Glomerular visceral epithelial cell (primary cell): ENCODE measurements at regions not wholly inside any gene's neighbourhood (a gene's known extent, or its start where the extent isn't known, plus 50 kb on each side); places are given as distances from the start of the nearest gene placed in this dataset.
"Not testable (repeated sequence)": the region's sequence is repeated elsewhere in the genome, so short reads cannot be mapped to it uniquely, and the experiment has no call there.

ENCODE experiments used
- DNase-seq: peaks from one replicate; pipeline ENCODE4 v3.0.0-alpha.2; 2016; ENCODE audit errors: extremely low spot score

GRCh38 chr2:66317268-66317890, 117.5 kb upstream of the MEIS1 start:
- no peak for DNase-seq

- DNase-seq, result no peak
Observed at GRCh38 chr2:66306483-66306882, 128.4 kb upstream of the MEIS1 start.

GRCh38 chr2:66305718-66306117, 129.2 kb upstream of the MEIS1 start:
- DNase-seq, result no peak

- DNase-seq, result no peak
Observed at GRCh38 chr2:66303471-66303870, 131.5 kb upstream of the MEIS1 start.

- no peak for DNase-seq
Observed at GRCh38 chr2:66301767-66302140, 133.2 kb upstream of the MEIS1 start.

GRCh38 chr2:66301022-66301766, 133.7 kb upstream of the MEIS1 start:
- no peak for DNase-seq

GRCh38 chr2:66283787-66284186, 151.1 kb upstream of the MEIS1 start:
- DNase-seq, result no peak

GRCh38 chr2:66281980-66282379, 152.9 kb upstream of the MEIS1 start:
- no peak for DNase-seq

GRCh38 chr2:66279024-66279423, 155.9 kb upstream of the MEIS1 start:
- no peak for DNase-seq

GRCh38 chr2:66275984-66276383, 158.9 kb upstream of the MEIS1 start:
- DNase-seq, result no peak

GRCh38 chr2:66273933-66274490, 160.9 kb upstream of the MEIS1 start:
- DNase-seq, result no peak

- no peak for DNase-seq
Observed at GRCh38 chr2:66272751-66273150, 162.2 kb upstream of the MEIS1 start.

- no peak for DNase-seq
Observed at GRCh38 chr2:66271777-66272176, 163.1 kb upstream of the MEIS1 start.

GRCh38 chr2:66270247-66270646, 164.7 kb upstream of the MEIS1 start:
- DNase-seq, result no peak

- DNase-seq, result no peak
Observed at GRCh38 chr2:66269166-66269565, 165.8 kb upstream of the MEIS1 start.

- no peak for DNase-seq
Observed at GRCh38 chr2:66268756-66269155, 166.2 kb upstream of the MEIS1 start.

GRCh38 chr2:66264354-66264753, 170.6 kb upstream of the MEIS1 start:
- no peak for DNase-seq

GRCh38 chr2:66255867-66256266, 179.1 kb upstream of the MEIS1 start:
- DNase-seq, result no peak

GRCh38 chr2:66255136-66255535, 179.8 kb upstream of the MEIS1 start:
- no peak for DNase-seq

- no peak for DNase-seq
Observed at GRCh38 chr2:66253066-66253465, 181.9 kb upstream of the MEIS1 start.

- DNase-seq, result no peak
Observed at GRCh38 chr2:66252109-66252508, 182.8 kb upstream of the MEIS1 start.

- no peak for DNase-seq
Observed at GRCh38 chr2:66251573-66251972, 183.4 kb upstream of the MEIS1 start.

GRCh38 chr2:66249089-66249488, 185.8 kb upstream of the MEIS1 start:
- DNase-seq, result not testable (repeated sequence)
